Tibial nerve (tissue), 3 donors: ENCODE measurements at regions not wholly inside any gene's neighbourhood (a gene's known extent, or its start where the extent isn't known, plus 50 kb on each side); places are given as distances from the start of the nearest gene placed in this dataset.

Experiments used
- CTCF ChIP-seq, 5 experiments: fragments of 200-600 bp in 3 of 5; fragments of 450-650 bp in 2 of 5; sonication (generic) in 3 of 5; IDR thresholded peaks; one replicate each; pipeline ENCODE4 v1.5.1; 2016 to 2019; ENCODE audit warnings: antibody characterized with exemption in 5 of 5, mild to moderate bottlenecking in 3 of 5, moderate library complexity in 2 of 5
- POLR2A ChIP-seq, 2 donors: fragments of 450-650 bp; IDR thresholded peaks; one replicate each; pipeline ENCODE4 v1.6.1; 2017; ENCODE audit warnings: antibody characterized with exemption in 2 of 2, mild to moderate bottlenecking in 2 of 2, moderate library complexity in 2 of 2

GRCh38 chr7:35878351-35878750 is 77.5 kb downstream of the SEPTIN7 start:
- no peak for TF ChIP-seq POLR2A (IDR thresholded peaks at IDR 0.05)
- no peak for TF ChIP-seq CTCF (IDR thresholded peaks at IDR 0.05)
